ENCODE measurements at regions not wholly inside any gene's neighbourhood (a gene's known extent, or its start where the extent isn't known, plus 50 kb on each side); places are given as distances from the start of the nearest gene placed in this dataset.

DNA sequence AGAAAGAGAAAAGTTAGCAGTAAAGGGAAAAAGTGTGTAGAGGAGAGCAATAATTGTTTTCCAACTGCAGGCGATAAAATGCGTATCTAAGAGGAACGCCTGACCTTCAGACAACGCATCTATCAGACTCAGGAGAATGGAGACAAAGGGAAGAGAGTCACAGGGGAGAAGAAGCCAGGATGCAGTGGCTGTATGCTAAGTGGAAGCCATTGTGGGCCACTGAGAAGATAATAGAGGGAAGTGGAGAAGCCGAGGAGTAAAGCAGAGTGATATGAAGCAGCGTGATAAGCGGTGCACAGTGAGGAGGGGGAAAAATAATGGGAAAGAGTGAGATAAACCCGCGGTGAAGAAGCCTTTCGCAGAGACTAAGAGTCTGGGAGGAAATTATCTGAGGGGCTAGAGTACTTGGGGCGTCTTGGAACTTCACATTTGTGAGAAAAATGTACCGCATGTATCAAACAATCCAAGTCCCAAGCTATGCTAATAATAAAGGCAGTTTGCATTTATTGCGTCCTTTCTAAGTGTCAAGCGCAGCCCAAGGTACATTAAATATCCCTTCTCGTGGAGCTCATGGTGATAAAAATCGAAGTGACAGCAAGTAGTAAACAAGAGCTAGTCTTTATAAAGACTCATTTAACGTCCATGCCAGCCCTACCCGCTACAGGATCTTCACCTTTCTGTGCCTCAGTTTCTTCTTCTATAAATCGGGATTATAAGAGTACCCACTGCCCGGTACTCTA is 259.8 kb upstream of the PROX1 start:
- no peaks in the 10 kb centered on the region for H3K9me3 ChIP-seq (ENCODE audit: low read length)
- CTCF ChIA-PET (ENCODE audit: unreplicated experiment) = no interaction called here
- no peaks in the 10 kb centered on the region for H3K9me2 ChIP-seq (ENCODE audit: insufficient read depth, low read length)
- POLR2A ChIA-PET = no interaction called here
- H3K4me2 ChIP-seq (ENCODE audit: low read length) = no peak overlapping the region
- H3K36me3 ChIP-seq (ENCODE audit: insufficient read depth, low read length) = no peaks in the 10 kb centered on the region
- H3K79me2 ChIP-seq (ENCODE audit: insufficient read depth, low read depth, low read length) = no peaks in the 10 kb centered on the region
- H3K4me3 ChIP-seq (ENCODE audit: low read depth, low read length, poor library complexity, severe bottlenecking) = no peak overlapping the region
- H2AFZ ChIP-seq (ENCODE audit: low read length) = no peak overlapping the region
- no peak for TF ChIP-seq EZH2phosphoT487 (IDR thresholded peaks at IDR 0.05; ENCODE audit: borderline replicate concordance, low read depth, low read length)
- TF ChIP-seq, protein P1, sequence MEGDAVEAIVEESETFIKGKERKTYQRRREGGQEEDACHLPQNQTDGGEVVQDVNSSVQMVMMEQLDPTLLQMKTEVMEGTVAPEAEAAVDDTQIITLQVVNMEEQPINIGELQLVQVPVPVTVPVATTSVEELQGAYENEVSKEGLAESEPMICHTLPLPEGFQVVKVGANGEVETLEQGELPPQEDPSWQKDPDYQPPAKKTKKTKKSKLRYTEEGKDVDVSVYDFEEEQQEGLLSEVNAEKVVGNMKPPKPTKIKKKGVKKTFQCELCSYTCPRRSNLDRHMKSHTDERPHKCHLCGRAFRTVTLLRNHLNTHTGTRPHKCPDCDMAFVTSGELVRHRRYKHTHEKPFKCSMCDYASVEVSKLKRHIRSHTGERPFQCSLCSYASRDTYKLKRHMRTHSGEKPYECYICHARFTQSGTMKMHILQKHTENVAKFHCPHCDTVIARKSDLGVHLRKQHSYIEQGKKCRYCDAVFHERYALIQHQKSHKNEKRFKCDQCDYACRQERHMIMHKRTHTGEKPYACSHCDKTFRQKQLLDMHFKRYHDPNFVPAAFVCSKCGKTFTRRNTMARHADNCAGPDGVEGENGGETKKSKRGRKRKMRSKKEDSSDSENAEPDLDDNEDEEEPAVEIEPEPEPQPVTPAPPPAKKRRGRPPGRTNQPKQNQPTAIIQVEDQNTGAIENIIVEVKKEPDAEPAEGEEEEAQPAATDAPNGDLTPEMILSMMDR (conservative IDR thresholded peaks at IDR 0.05; ENCODE audit: low read length) = no peak
- BruUV-seq (replicated peaks) = no TSS peak
- no peaks in the 10 kb centered on the region for H4K20me1 ChIP-seq (ENCODE audit: insufficient read depth, low read length)
- H3K27ac ChIP-seq (ENCODE audit: low read depth, low read length, poor library complexity, severe bottlenecking) = no peak overlapping the region
- no peak for DNase-seq (ENCODE audit: low spot score)
- intact Hi-C loops (cut with micrococcal nuclease; ENCODE audit: unreplicated experiment) = no loop called here
- no peaks in the 10 kb centered on the region for H3K4me1 ChIP-seq (ENCODE audit: insufficient read depth, low read length, poor library complexity, severe bottlenecking)

DNA sequence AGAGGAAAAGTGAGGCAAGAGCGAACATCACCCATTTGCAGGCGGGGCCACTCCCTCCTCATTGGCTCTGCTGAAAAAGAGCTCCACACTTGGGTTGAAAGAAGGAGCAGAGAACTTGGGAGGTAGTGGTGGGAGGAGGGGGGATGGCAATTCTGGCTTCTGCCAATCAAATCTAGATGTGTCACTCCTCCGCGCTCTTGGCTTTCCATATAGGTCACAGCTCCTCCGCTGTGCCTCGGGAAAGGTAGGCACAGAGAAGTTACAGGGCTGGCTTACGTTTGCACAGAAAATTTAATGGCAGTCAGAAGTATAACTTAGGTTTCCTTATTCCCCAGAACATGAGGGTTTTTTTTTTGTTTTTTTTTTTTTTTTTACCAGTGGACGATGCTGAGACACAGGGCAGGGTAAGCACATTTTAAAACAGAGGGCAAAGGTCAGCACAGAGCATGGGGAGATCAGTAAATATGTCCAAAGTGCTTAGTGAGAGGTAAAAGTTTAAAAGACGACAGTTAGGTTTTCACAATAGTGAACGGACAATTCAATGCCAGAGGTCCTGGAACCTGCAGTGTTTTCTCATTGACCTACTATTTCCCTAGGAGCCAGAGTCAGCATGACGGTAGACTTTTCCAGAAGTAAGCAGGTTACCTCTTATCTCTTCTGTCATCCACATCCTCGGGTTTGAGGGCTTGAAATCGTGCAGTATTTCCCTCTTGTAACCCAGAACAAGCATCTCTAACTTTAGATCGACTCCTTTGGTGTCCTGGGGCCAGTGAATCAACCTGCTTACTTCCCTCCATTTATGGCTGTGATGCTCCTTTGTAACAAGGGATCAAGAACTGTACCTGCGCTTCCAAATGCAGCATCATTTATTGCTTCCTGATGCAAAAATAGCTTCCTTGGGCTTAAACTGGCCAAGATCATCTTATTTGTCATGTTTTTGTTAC is 258.9 kb upstream of the PROX1 start:
- ChIA-PET POLR2A (no interaction called here), CTCF (ENCODE audit: unreplicated experiment) (no interaction called here)
- Histone ChIP-seq H3K4me3 (ENCODE audit: low read depth, low read length, poor library complexity, severe bottlenecking) (no peak overlapping the region), H3K9me3 (ENCODE audit: low read length) (no peaks in the 10 kb centered on the region), H3K36me3 (ENCODE audit: insufficient read depth, low read length) (no peaks in the 10 kb centered on the region), H3K9me2 (ENCODE audit: insufficient read depth, low read length) (no peaks in the 10 kb centered on the region), H3K27ac (ENCODE audit: low read depth, low read length, poor library complexity, severe bottlenecking) (no peak overlapping the region), H2AFZ (ENCODE audit: low read length) (no peak overlapping the region), H3K79me2 (ENCODE audit: insufficient read depth, low read depth, low read length) (no peaks in the 10 kb centered on the region), H4K20me1 (ENCODE audit: insufficient read depth, low read length) (no peaks in the 10 kb centered on the region), H3K4me1 (ENCODE audit: insufficient read depth, low read length, poor library complexity, severe bottlenecking) (no peaks in the 10 kb centered on the region), H3K4me2 (ENCODE audit: low read length) (no peak overlapping the region)
- BruUV-seq (replicated peaks) = no TSS peak
- DNase-seq (ENCODE audit: low spot score) = no peak
- intact Hi-C loops (cut with micrococcal nuclease; ENCODE audit: unreplicated experiment) = no loop called here
- TF ChIP-seq, protein P1 (conservative IDR thresholded peaks at IDR 0.05; ENCODE audit: low read length) = no peak
- no peak for TF ChIP-seq EZH2phosphoT487 (IDR thresholded peaks at IDR 0.05; ENCODE audit: borderline replicate concordance, low read depth, low read length)

DNA sequence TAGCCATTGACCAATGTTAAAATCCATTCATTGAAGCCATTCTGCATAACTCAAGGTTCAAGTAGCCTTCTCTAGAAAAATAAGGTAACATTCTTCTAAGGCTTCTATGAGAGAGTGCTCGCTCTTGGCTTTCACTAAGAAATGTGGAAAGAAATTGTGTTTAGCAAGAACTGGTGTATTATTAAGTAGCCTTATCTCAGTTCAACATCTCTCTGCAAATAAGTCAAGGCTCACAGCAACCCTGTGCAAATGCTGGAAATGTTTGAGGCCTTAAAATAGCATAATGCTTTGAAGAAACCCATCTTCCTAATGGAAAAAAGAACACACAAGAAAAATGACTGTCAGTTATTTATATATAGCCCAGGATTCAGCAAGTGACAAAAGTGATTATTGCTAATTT is 254.1 kb upstream of the PROX1 start:
- Histone ChIP-seq H4K20me1 (ENCODE audit: insufficient read depth, low read length) (no peaks in the 10 kb centered on the region), H3K27ac (ENCODE audit: low read depth, low read length, poor library complexity, severe bottlenecking) (no peak overlapping the region), H3K79me2 (ENCODE audit: insufficient read depth, low read depth, low read length) (no peaks in the 10 kb centered on the region), H3K9me3 (ENCODE audit: low read length) (no peaks in the 10 kb centered on the region), H3K4me1 (ENCODE audit: insufficient read depth, low read length, poor library complexity, severe bottlenecking) (no peaks in the 10 kb centered on the region), H3K4me2 (ENCODE audit: low read length) (no peak overlapping the region), H3K36me3 (ENCODE audit: insufficient read depth, low read length) (no peaks in the 10 kb centered on the region), H3K9me2 (ENCODE audit: insufficient read depth, low read length) (no peaks in the 10 kb centered on the region), H3K4me3 (ENCODE audit: low read depth, low read length, poor library complexity, severe bottlenecking) (no peak overlapping the region), H2AFZ (ENCODE audit: low read length) (no peak overlapping the region)
- ChIA-PET CTCF (ENCODE audit: unreplicated experiment) (no interaction called here), POLR2A (no interaction called here)
- TF ChIP-seq, protein P1 (conservative IDR thresholded peaks at IDR 0.05; ENCODE audit: low read length) = no peak
- no peak for TF ChIP-seq EZH2phosphoT487 (IDR thresholded peaks at IDR 0.05; ENCODE audit: borderline replicate concordance, low read depth, low read length)
- DNase-seq (ENCODE audit: low spot score) = no peak
- no TSS peak for BruUV-seq (replicated peaks)
- intact Hi-C loops (cut with micrococcal nuclease; ENCODE audit: unreplicated experiment) = no loop called here
